K562 (cell line): ENCODE measurements at regions not wholly inside any gene's neighbourhood (a gene's known extent, or its start where the extent isn't known, plus 50 kb on each side); places are given as distances from the start of the nearest gene placed in this dataset.

Source experiments
- ATAC-seq: fragments of 200-7000 bp; cut with Tn5 transposase; 3 replicates; pipeline ENCODE4 v1.9.1; 2020; ENCODE audit warnings: moderate library complexity
- BruUV-seq: library from RNA; stranded (reverse); fragments of 400-500 nt; replicated peaks from 2 replicates; lab custom pipeline; 2021; lab: Mats Ljungman, UMichigan
- CTCF ChIA-PET: fragments of 300-600 bp; formaldehyde crosslinking; extraction: SDS; loops from one replicate; lab custom pipeline; 2021; ENCODE audit warnings: low intra/inter-chr PET ratio; lab: Yijun Ruan, JAX
- POLR2A ChIA-PET: fragments of 300-600, 350-650 bp; sonication (Branson Sonifier 250); formaldehyde crosslinking; extraction: SDS; loops from one replicate; lab custom pipeline; 2021; ENCODE audit warnings: antibody characterized with exemption, inconsistent platforms; lab: Yijun Ruan, JAX
- DNase-seq, 4 experiments: peaks; one replicate each; pipeline versions ENCODE4 v3.0.0 to v3.0.0-alpha.2; 2011 to 2018; ENCODE audit warnings: low spot score in 3 of 4, mixed read lengths in 3 of 4; ENCODE audit errors: extremely low read depth in 1 of 4
- FAIRE-seq: peaks from 2 replicates; lab custom pipeline; 2011; peaks lifted over from hg19 to GRCh38; lab: Jason Lieb, UNC
- H2AFZ ChIP-seq: 2 replicates; pipeline ENCODE4 v1.6.0; 2011; ENCODE audit warnings: low read depth, low read length, control low read depth, inconsistent platforms
- H3K27ac ChIP-seq: fragments of 200-600 bp; 3 replicates; pipeline ENCODE4 v1.8.0; 2011; ENCODE audit warnings: low read depth, mild to moderate bottlenecking, control low read depth, inconsistent platforms, low read length, moderate library complexity, mixed read lengths; ENCODE audit errors: extremely low read depth
- H3K27me3 ChIP-seq, 2 experiments: fragments of 300-600 bp in 1 of 2; 2 replicates in 1 of 2; 3 replicates in 1 of 2; pipeline versions ENCODE4 v1.6.0 to v1.8.0; 2011; ENCODE audit warnings: inconsistent platforms in 2 of 2, low read length in 2 of 2, mild to moderate bottlenecking in 1 of 2, mixed read lengths in 1 of 2, moderate library complexity in 1 of 2; ENCODE audit not compliant: control insufficient read depth in 2 of 2, insufficient read depth in 2 of 2
- H3K36me3 ChIP-seq: fragments of 300-600 bp; 3 replicates; pipeline ENCODE4 v1.8.0; 2011; ENCODE audit warnings: mild to moderate bottlenecking, low read length, inconsistent platforms; ENCODE audit not compliant: control insufficient read depth, insufficient read depth
- H3K4me1 ChIP-seq, 2 experiments: fragments of 200-600 bp in 1 of 2; replicated peaks in 1 of 2; 2 replicates in 1 of 2; 3 replicates in 1 of 2; pipeline versions ENCODE4 v1.5.1 to v1.8.0; 2011; ENCODE audit warnings: inconsistent platforms in 2 of 2, low read length in 2 of 2, mild to moderate bottlenecking in 1 of 2, mixed read lengths in 1 of 2, moderate library complexity in 1 of 2; ENCODE audit not compliant: control insufficient read depth in 2 of 2, insufficient read depth in 2 of 2
- H3K4me2 ChIP-seq: 2 replicates; pipeline ENCODE4 v1.6.1; 2011; ENCODE audit warnings: low read length, control low read depth, inconsistent platforms, mixed read lengths; ENCODE audit not compliant: insufficient read depth
- H3K4me3 ChIP-seq: fragments of 200-600 bp; sonication (generic), shearing (Covaris generic); 2 replicates; pipeline ENCODE4 v1.5.1; 2016; ENCODE audit warnings: control low read depth, inconsistent platforms
- H3K79me2 ChIP-seq: fragments of 200-600 bp; 3 replicates; pipeline ENCODE4 v1.8.0; 2011; ENCODE audit warnings: low read length, inconsistent platforms; ENCODE audit not compliant: control insufficient read depth, insufficient read depth
- H3K9ac ChIP-seq, 2 experiments: 2 replicates each; pipeline versions ENCODE4 v1.6.0 to v1.6.1; 2011; ENCODE audit warnings: low read depth in 2 of 2, low read length in 2 of 2, control low read depth in 1 of 2, inconsistent platforms in 1 of 2, mild to moderate bottlenecking in 1 of 2, mixed read lengths in 1 of 2; ENCODE audit not compliant: insufficient read depth in 1 of 2
- H3K9me1 ChIP-seq: one replicate; pipeline ENCODE4 v1.6.0; 2011; ENCODE audit warnings: inconsistent platforms, mild to moderate bottlenecking, low read length, moderate library complexity; ENCODE audit not compliant: control insufficient read depth, insufficient read depth
- H3K9me3 ChIP-seq: replicated peaks from 2 replicates; pipeline ENCODE4 v1.5.1; 2011; ENCODE audit warnings: low read depth, low read length, inconsistent platforms; ENCODE audit not compliant: control insufficient read depth, insufficient read depth
- H4K20me1 ChIP-seq: replicated peaks from 2 replicates; pipeline ENCODE4 v1.6.1; 2011; ENCODE audit warnings: low read length, inconsistent platforms, mixed read lengths; ENCODE audit not compliant: control insufficient read depth, insufficient read depth
- E2F4 ChIP-seq: sonication (generic); formaldehyde crosslinking; IDR thresholded peaks from 2 replicates; pipeline ENCODE4 v1.8.0; 2022; ENCODE audit warnings: mild to moderate bottlenecking, low read depth, missing genetic modification reagents
- GTF2B ChIP-seq: IDR thresholded peaks from 2 replicates; pipeline ENCODE4 v1.6.1; 2011; ENCODE audit not compliant: insufficient read length; ENCODE audit errors: extremely low read depth
- MTA3 ChIP-seq: fragments of 450-650 bp; formaldehyde crosslinking; IDR thresholded peaks from 2 replicates; pipeline ENCODE4 v1.6.1; 2017; ENCODE audit warnings: mild to moderate bottlenecking, borderline replicate concordance
- NFE2L1 ChIP-seq: fragments of 450-650 bp; IDR thresholded peaks from 2 replicates; pipeline ENCODE4 v1.6.1; 2016; ENCODE audit warnings: missing genetic modification characterization, low read depth, mild to moderate bottlenecking, missing compliant biosample characterization, moderate library complexity, borderline replicate concordance
- PHB2 ChIP-seq: fragments of 450-650 bp; IDR thresholded peaks from 2 replicates; pipeline ENCODE4 v1.6.1; 2017; ENCODE audit warnings: low read depth
- PHF21A ChIP-seq: fragments of 450-650 bp; IDR thresholded peaks from 2 replicates; pipeline ENCODE4 v1.6.1; 2017; ENCODE audit warnings: low read depth, borderline replicate concordance
- U2AF1 ChIP-seq: fragments of 200-400 bp; formaldehyde crosslinking; optimal IDR thresholded peaks from 2 replicates; pipeline ENCODE3; 2017; ENCODE audit warnings: mild to moderate bottlenecking, low read depth, low read length, moderate library complexity
- ZHX1 ChIP-seq: fragments of 150-350 bp; conservative IDR thresholded peaks from 2 replicates; pipeline ENCODE4 v1.6.1; 2014; ENCODE audit warnings: low read length
- ZNF584 ChIP-seq: fragments of 200-800 bp; sonication (Bioruptor generic); IDR thresholded peaks from 2 replicates; pipeline ENCODE4 v1.6.1; 2016; ENCODE audit warnings: low read depth, mild to moderate bottlenecking, missing genetic modification characterization, missing compliant biosample characterization
- ZNF780A ChIP-seq: fragments of 250-450 bp; sonication (Bioruptor Pico); IDR thresholded peaks from 2 replicates; pipeline ENCODE4 v1.5.0; 2021; ENCODE audit warnings: mild to moderate bottlenecking
- WGBS: fragments of 100-300 bp; shearing (Covaris generic); methylation state at CpG from one replicate; pipeline ENCODE4 v1.1.6; 2016; ENCODE audit warnings: low coverage, mixed read lengths; ENCODE audit not compliant: insufficient coverage; ENCODE audit errors: missing lambda C conversion rate; 5-methylcytosine and 5-hydroxymethylcytosine counted together
- in situ Hi-C: fragments of 300-500 bp; cut with MboI; formaldehyde crosslinking; loops from 4 replicates; pipeline ENCODE4 v1.15.0; 2018; ENCODE audit warnings: inconsistent platforms, mixed read lengths
- intact Hi-C: fragments of 100-400 bp; cut with micrococcal nuclease; formaldehyde crosslinking; loops from 2 replicates; pipeline ENCODE4 v1.14.2; 2022

GRCh38 chr5:2201421-2201820, 318.7 kb upstream of the IRX4 start (continued):
- TF ChIP-seq GTF2B: no peak

GRCh38 chr5:2201011-2201410, 318.3 kb upstream of the IRX4 start:
- Histone ChIP-seq H3K4me1 (no peaks in the 10 kb centered on the region), H3K4me3 (no peak overlapping the region)
- TF ChIP-seq PHB2 (no peak), NFE2L1 (tag) (no peak), U2AF1 (no peak), ZHX1 (no peak), ZNF584 (CRISPR knock-in tag) (no peak), E2F4 (no peak), ZNF780A (CRISPR knock-in tag) (no peak), MTA3 (no peak), PHF21A (no peak)
- TF ChIP-seq, all 486 proteins: peak for 0
- Histone ChIP-seq H3K27me3 (peaks cover 20 to 50% of the 10 kb centered on the region in 2 experiments), H3K9me3 (no peaks in the 10 kb centered on the region), H3K79me2 (no peaks in the 10 kb centered on the region), H3K9me1 (no peaks in the 10 kb centered on the region), H3K9ac (no peak overlapping the region), H3K27ac (no peak overlapping the region), H3K4me2 (no peak overlapping the region), H4K20me1 (peaks cover 5% of the 10 kb centered on the region; the same call in 1 of the 2 replicates), H2AFZ (no peak overlapping the region), H3K36me3 (no peaks in the 10 kb centered on the region)
- 0% methylated on average over 4 of the region's 5 CpGs for WGBS
- BruUV-seq: no TSS peak
- intact Hi-C loops: no loop called here
- in situ Hi-C loops: no loop called here
- ATAC-seq (no peak), DNase-seq (no peak), FAIRE-seq (no peak)
- ChIA-PET POLR2A (interaction anchor here (0.7 kb wide), 1 partner anchor 248 kb away, joined by 3 read pairs; no protein-coding TSS in a partner anchor), CTCF (no interaction called here)
